ENCODE measurements at regions not wholly inside any gene's neighbourhood (a gene's known extent, or its start where the extent isn't known, plus 50 kb on each side); places are given as distances from the start of the nearest gene placed in this dataset.

DNA sequence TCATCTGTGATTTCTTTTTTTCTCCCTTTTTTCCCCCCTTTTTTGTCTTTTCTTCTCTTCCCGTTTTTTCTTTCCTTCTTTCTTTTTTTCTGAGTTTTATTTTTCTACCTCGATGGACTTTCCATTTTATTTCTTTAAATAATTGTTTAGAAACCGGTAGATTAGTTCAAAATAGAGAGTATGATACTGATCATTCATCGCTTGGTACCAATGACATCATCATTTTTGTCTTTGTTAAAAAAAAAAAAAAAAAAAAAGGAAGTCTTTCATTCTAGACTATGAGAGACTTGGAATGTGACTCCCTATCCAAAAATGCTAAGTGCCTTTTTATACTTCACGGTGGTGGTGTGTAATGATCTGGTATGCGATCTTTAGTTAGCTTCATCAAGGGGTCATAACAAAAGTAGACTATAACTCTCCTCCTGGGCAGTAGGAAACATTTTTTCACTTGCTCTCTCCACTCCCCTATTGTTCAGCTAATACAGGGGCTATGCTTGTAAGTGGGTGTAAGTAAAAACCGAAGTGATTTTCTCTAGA lies 1517.5 kb upstream of the ZEB2 start:
- H3K4me3 ChIP-seq = no peak overlapping the region
- intact Hi-C loops (cut with DNase I) = no loop called here
- H3K4me1 ChIP-seq (replicated peaks in 1 of 2) = no peaks in the 10 kb centered on the region
- DNase-seq = no peak
- H3K9me3 ChIP-seq (replicated peaks in 1 of 3) = no peaks in the 10 kb centered on the region
- no peak overlapping the region for H3K27ac ChIP-seq
- H3K36me3 ChIP-seq (replicated peaks in 1 of 2) = no peaks in the 10 kb centered on the region
- H3K27me3 ChIP-seq = no peaks in the 10 kb centered on the region
- no peak for TF ChIP-seq POLR2A (IDR thresholded peaks at IDR 0.05)
- TF ChIP-seq, protein P1, sequence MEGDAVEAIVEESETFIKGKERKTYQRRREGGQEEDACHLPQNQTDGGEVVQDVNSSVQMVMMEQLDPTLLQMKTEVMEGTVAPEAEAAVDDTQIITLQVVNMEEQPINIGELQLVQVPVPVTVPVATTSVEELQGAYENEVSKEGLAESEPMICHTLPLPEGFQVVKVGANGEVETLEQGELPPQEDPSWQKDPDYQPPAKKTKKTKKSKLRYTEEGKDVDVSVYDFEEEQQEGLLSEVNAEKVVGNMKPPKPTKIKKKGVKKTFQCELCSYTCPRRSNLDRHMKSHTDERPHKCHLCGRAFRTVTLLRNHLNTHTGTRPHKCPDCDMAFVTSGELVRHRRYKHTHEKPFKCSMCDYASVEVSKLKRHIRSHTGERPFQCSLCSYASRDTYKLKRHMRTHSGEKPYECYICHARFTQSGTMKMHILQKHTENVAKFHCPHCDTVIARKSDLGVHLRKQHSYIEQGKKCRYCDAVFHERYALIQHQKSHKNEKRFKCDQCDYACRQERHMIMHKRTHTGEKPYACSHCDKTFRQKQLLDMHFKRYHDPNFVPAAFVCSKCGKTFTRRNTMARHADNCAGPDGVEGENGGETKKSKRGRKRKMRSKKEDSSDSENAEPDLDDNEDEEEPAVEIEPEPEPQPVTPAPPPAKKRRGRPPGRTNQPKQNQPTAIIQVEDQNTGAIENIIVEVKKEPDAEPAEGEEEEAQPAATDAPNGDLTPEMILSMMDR (IDR thresholded peaks at IDR 0.05) = no peak
- WGBS, 4 donors = 76 to 81% (median 77%) methylated on average over 7 of the region's 7 CpGs

DNA sequence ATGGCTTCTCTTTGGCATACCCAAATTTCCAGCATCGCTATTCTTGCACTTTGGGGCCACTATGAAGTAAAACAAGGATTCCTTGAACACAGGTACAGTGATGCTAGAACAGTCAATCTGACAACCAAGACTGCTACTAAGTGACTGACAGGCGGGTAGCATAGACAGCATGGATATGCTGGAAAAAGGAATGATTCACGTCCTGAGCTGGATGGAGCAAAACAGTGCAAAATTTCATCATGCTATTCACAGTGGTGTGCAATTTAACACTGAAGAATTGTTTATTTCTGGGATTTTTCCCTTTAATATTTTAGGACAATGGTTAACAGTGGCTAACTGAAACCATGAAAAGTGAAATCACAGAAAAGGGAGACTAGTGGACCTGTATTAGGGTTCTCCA lies 1511.2 kb upstream of the ZEB2 start:
- H3K27me3 ChIP-seq = no peaks in the 10 kb centered on the region
- 73 to 82% (median 79%) methylated on average over 3 of the region's 3 CpGs for WGBS, 4 donors
- no peaks in the 10 kb centered on the region for H3K9me3 ChIP-seq (replicated peaks in 1 of 3)
- no peaks in the 10 kb centered on the region for H3K36me3 ChIP-seq (replicated peaks in 1 of 2)
- intact Hi-C loops (cut with DNase I) = no loop called here
- no peaks in the 10 kb centered on the region for H3K4me1 ChIP-seq (replicated peaks in 1 of 2)
- H3K4me3 ChIP-seq = no peak overlapping the region
- DNase-seq = no peak
- no peak for TF ChIP-seq POLR2A (IDR thresholded peaks at IDR 0.05)
- TF ChIP-seq, protein P1 (IDR thresholded peaks at IDR 0.05) = no peak
- H3K27ac ChIP-seq = no peak overlapping the region

DNA sequence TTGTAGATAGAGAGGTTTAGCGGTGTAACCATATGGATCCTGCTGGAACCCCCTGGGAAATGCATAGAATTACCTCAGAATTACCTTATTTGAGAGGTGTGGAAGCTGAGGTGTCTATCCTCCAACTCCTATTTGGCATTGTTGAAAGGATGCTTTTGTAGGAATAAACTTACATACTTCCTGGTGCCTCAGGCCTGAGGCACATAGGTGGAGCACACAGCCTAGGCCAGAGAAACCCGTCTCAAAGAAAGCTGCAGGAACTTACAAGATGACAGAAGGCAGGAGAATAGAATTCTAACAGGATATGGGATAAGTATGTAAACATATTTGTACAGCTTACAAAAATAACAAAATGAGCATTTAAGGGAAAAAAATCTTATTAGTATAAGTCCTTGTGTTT lies 1507.2 kb upstream of the ZEB2 start:
- H3K4me3 ChIP-seq = no peak overlapping the region
- H3K9me3 ChIP-seq (replicated peaks in 1 of 3) = no peaks in the 10 kb centered on the region
- intact Hi-C loops (cut with DNase I) = no loop called here
- H3K27me3 ChIP-seq = no peaks in the 10 kb centered on the region
- DNase-seq = no peak
- no peaks in the 10 kb centered on the region for H3K36me3 ChIP-seq (replicated peaks in 1 of 2)
- 71 to 77% (median 74%) methylated on average over 2 of the region's 2 CpGs for WGBS, 4 donors
- H3K27ac ChIP-seq = no peak overlapping the region
- H3K4me1 ChIP-seq (replicated peaks in 1 of 2) = no peaks in the 10 kb centered on the region
- TF ChIP-seq, protein P1 (IDR thresholded peaks at IDR 0.05) = no peak
- no peak for TF ChIP-seq POLR2A (IDR thresholded peaks at IDR 0.05)

DNA sequence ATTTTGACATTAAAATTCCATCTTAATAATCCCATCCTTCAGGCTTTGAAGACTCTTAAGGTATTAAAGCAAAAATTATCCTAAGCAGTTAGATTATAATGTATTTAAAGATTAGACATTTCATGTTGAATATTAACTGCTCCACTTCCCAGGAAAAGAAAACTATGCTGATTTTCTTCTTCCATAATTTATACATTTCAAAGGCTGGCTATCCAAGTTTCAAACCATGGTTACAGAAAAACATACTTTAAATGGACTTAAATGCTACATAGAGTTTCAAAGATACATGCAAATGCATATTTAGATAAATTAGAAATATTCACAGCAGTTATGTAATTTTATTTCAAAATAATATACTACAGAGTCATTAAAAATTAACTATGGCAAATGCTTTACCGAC lies 1505.6 kb upstream of the ZEB2 start:
- Histone ChIP-seq H3K36me3 (replicated peaks in 1 of 2) (no peaks in the 10 kb centered on the region), H3K9me3 (replicated peaks in 1 of 3) (no peaks in the 10 kb centered on the region), H3K27ac (no peak overlapping the region), H3K27me3 (no peaks in the 10 kb centered on the region), H3K4me1 (replicated peaks in 1 of 2) (no peaks in the 10 kb centered on the region), H3K4me3 (no peak overlapping the region)
- no peak for DNase-seq
- intact Hi-C loops (cut with DNase I) = no loop called here
- no peak for TF ChIP-seq POLR2A (IDR thresholded peaks at IDR 0.05)
- TF ChIP-seq, protein P1 (IDR thresholded peaks at IDR 0.05) = no peak
- 74 to 93% (median 84%) methylated on average over 1 of the region's 1 CpG for WGBS, 4 donors
